ENCODE measurements at regions not wholly inside any gene's neighbourhood (a gene's known extent, or its start where the extent isn't known, plus 50 kb on each side); places are given as distances from the start of the nearest gene placed in this dataset.

DNA sequence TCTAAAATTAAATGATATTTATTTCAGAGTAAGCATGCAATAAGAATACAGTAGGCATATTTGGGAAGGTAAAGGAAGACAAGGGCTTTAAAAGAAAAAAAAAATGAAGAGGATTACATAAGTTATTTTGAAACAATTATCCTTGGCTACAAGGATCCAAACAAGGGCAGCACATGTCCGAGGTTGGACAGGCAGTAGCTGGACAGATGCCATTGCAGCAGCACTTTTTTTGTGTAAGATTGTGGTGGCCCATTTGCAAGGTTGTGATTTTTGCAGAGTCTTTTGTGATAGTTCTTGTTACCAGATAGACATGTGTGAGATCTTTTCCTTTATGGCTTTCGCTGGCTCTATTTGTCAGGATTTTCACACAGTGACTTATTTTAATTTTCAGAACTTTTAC is 89.4 kb upstream of the COG2 start:
- TF ChIP-seq RAD21 (IDR thresholded peaks at IDR 0.05; ENCODE audit: low read depth) (no peak), EP300 (IDR thresholded peaks at IDR 0.05; ENCODE audit: borderline replicate concordance) (no peak), TEAD4 (IDR thresholded peaks at IDR 0.05) (no peak), TCF12 (IDR thresholded peaks at IDR 0.05; ENCODE audit: low read depth) (no peak), EGR1 (IDR thresholded peaks at IDR 0.05) (no peak), YY1 (IDR thresholded peaks at IDR 0.05; ENCODE audit: low read depth) (no peak), CEBPB (IDR thresholded peaks at IDR 0.05) (no peak)
- TF ChIP-seq, protein P1, sequence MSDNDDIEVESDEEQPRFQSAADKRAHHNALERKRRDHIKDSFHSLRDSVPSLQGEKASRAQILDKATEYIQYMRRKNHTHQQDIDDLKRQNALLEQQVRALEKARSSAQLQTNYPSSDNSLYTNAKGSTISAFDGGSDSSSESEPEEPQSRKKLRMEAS (IDR thresholded peaks at IDR 0.05), result no peak
- TF ChIP-seq, protein P2, sequence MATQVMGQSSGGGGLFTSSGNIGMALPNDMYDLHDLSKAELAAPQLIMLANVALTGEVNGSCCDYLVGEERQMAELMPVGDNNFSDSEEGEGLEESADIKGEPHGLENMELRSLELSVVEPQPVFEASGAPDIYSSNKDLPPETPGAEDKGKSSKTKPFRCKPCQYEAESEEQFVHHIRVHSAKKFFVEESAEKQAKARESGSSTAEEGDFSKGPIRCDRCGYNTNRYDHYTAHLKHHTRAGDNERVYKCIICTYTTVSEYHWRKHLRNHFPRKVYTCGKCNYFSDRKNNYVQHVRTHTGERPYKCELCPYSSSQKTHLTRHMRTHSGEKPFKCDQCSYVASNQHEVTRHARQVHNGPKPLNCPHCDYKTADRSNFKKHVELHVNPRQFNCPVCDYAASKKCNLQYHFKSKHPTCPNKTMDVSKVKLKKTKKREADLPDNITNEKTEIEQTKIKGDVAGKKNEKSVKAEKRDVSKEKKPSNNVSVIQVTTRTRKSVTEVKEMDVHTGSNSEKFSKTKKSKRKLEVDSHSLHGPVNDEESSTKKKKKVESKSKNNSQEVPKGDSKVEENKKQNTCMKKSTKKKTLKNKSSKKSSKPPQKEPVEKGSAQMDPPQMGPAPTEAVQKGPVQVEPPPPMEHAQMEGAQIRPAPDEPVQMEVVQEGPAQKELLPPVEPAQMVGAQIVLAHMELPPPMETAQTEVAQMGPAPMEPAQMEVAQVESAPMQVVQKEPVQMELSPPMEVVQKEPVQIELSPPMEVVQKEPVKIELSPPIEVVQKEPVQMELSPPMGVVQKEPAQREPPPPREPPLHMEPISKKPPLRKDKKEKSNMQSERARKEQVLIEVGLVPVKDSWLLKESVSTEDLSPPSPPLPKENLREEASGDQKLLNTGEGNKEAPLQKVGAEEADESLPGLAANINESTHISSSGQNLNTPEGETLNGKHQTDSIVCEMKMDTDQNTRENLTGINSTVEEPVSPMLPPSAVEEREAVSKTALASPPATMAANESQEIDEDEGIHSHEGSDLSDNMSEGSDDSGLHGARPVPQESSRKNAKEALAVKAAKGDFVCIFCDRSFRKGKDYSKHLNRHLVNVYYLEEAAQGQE (IDR thresholded peaks at IDR 0.05; ENCODE audit: low read depth), result no peak
- TF ChIP-seq, protein P3, sequence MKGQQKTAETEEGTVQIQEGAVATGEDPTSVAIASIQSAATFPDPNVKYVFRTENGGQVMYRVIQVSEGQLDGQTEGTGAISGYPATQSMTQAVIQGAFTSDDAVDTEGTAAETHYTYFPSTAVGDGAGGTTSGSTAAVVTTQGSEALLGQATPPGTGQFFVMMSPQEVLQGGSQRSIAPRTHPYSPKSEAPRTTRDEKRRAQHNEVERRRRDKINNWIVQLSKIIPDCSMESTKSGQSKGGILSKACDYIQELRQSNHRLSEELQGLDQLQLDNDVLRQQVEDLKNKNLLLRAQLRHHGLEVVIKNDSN (IDR thresholded peaks at IDR 0.05), result no peak

DNA sequence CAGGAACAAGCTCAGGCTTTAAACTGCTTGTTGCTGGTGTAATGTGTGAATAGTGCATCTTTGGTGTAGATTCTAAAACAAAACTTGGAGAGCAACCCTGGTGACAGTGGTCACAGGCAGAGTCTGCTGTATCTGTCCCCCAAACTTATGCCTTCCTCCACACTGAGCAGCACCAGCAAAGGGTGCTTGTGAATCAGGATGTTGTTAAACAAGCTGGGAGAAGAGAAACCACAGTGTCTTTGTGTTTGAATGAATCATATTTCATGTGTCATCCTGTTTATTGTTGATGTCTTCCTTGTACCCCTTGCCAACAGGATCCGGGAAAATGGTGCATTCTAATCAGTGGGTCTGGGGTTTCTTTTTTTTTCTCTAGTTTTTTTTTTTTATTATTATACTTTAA is 91.9 kb upstream of the COG2 start:
- TF ChIP-seq TEAD4 (IDR thresholded peaks at IDR 0.05) (no peak), NFIC (IDR thresholded peaks at IDR 0.05) (no peak)

DNA sequence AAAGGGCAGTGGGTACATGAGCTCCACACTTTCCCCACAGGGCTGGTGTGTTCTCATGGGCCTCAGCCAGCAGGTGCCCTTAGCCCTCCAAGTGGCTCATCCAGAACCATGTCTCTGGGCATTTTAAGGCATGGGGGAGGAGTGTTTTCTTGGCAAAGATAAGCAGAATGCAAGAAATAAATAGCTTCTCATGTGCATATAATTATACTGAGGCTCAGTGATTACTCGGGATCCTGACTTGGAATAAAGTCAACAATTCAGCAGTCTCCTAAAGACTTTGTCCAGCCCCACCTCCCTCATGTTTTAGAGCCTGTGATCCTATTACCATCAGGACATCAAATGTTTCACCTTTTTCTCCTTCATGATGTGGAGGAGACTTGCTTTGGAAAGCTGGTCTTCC is 92.7 kb upstream of the COG2 start:
- TF ChIP-seq, protein P3 (IDR thresholded peaks at IDR 0.05), result no peak
- no peak for TF ChIP-seq NFIC (IDR thresholded peaks at IDR 0.05)
- no peak for TF ChIP-seq RAD21 (IDR thresholded peaks at IDR 0.05; ENCODE audit: low read depth)

DNA sequence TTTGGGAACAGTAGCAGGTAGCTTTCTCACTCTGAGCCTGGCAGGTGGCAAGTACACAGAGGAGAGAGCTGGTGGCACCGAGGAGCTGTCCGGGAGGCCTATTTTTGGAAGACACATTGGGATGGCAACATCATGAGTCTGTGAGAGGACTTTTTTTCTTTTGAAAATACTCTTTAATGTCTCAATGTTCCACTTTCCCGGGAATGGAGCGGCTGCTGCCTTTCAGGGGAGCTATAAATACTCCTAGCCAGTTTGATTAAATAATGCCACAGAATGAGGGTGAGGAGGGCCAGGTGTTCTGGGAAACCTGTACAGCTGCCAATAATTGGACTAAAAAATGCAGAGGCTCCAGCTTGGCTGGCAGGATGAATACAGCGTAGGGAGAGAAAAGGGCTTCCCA is 93.3 kb upstream of the COG2 start:
- TF ChIP-seq TCF12 (IDR thresholded peaks at IDR 0.05; ENCODE audit: low read depth), result no peak
- no peak for TF ChIP-seq RAD21 (IDR thresholded peaks at IDR 0.05; ENCODE audit: low read depth)
- no peak for TF ChIP-seq EGR1 (IDR thresholded peaks at IDR 0.05)

DNA sequence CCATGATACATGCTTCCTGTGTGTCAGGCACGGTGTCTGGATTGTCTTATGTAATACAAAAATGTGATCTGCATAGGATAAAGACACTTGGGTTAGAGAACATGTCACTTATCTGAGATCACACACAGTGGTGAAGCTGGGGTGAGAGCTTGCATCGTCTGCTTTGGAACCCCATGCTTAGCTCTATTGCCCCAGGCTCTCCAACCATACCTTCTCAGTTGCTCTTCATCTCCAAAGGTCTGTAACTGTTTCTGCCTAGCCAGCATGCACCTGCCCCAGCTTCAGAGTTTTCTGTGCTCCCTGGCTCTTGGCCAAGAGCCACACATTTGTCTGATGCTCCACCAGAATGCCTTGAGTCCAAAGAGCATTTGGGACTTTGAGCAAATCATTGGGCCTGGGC is 93.9 kb upstream of the COG2 start:
- TF ChIP-seq ZBTB7A (IDR thresholded peaks at IDR 0.05; ENCODE audit: low read depth), result no peak
- TF ChIP-seq, protein P3 (IDR thresholded peaks at IDR 0.05), result no peak
- TF ChIP-seq FOXM1 (IDR thresholded peaks at IDR 0.05; ENCODE audit: borderline replicate concordance, low read depth), result no peak
- no peak for TF ChIP-seq TAF1 (IDR thresholded peaks at IDR 0.05; ENCODE audit: low read depth)
- TF ChIP-seq CREB1 (IDR thresholded peaks at IDR 0.05; ENCODE audit: low read depth), result no peak

DNA sequence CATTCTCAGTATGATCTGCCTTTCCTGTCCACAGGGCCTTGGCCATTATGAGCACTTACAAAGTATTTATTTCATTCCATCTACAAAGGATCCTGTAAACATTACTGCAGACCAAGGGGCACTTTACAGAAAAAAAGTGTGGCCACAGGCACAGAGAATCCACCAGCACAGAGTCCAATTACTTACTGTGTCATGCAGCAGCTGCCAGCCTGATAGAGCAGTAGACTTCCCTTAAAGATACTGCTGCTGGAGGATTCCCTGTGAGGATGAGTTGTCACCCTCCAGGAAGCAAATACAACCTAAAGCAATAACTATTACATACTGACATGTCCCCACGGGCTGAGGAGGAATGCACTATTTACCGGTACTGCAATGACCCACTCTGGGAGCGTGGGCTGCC is 97.1 kb upstream of the COG2 start:
- no peak for TF ChIP-seq FOXM1 (IDR thresholded peaks at IDR 0.05; ENCODE audit: borderline replicate concordance, low read depth)
- TF ChIP-seq, protein P2 (IDR thresholded peaks at IDR 0.05; ENCODE audit: low read depth), result no peak
- TF ChIP-seq TAF1 (IDR thresholded peaks at IDR 0.05; ENCODE audit: low read depth), result no peak
- no peak for TF ChIP-seq EP300 (IDR thresholded peaks at IDR 0.05; ENCODE audit: borderline replicate concordance)
- no peak for TF ChIP-seq ZBTB7A (IDR thresholded peaks at IDR 0.05; ENCODE audit: low read depth)
- TF ChIP-seq CREB1 (IDR thresholded peaks at IDR 0.05; ENCODE audit: low read depth), result no peak
- no peak for TF ChIP-seq TCF12 (IDR thresholded peaks at IDR 0.05; ENCODE audit: low read depth)
- TF ChIP-seq YY1 (IDR thresholded peaks at IDR 0.05; ENCODE audit: low read depth), result no peak
- no peak for TF ChIP-seq NFIC (IDR thresholded peaks at IDR 0.05)
- TF ChIP-seq, protein P1 (IDR thresholded peaks at IDR 0.05), result no peak
- TF ChIP-seq CEBPB (IDR thresholded peaks at IDR 0.05), result no peak
- TF ChIP-seq, protein P3 (IDR thresholded peaks at IDR 0.05), result no peak
- TF ChIP-seq TEAD4 (IDR thresholded peaks at IDR 0.05), result no peak
- no peak for TF ChIP-seq RAD21 (IDR thresholded peaks at IDR 0.05; ENCODE audit: low read depth)
